HCT116 (cell line): ENCODE measurements at regions not wholly inside any gene's neighbourhood (a gene's known extent, or its start where the extent isn't known, plus 50 kb on each side); places are given as distances from the start of the nearest gene placed in this dataset.

Experiments used
- ATAC-seq: fragments of 200-7000 bp; cut with Tn5 transposase; 2 replicates; pipeline ENCODE4 v1.9.1; 2020; ENCODE audit warnings: mild to moderate bottlenecking, moderate library complexity
- BruUV-seq: library from RNA; stranded (reverse); fragments of 400-500 nt; replicated peaks from 2 replicates; lab custom pipeline; 2021; lab: Mats Ljungman, UMichigan
- CTCF ChIA-PET: fragments of 300-600 bp; sonication (Branson Sonifier 250); formaldehyde crosslinking; loops from one replicate; lab custom pipeline; 2021; ENCODE audit warnings: antibody characterized with exemption; lab: Charles Lee
- POLR2A ChIA-PET: fragments of 300-600, 350-600 bp; sonication (Branson Sonifier 250); formaldehyde crosslinking; loops from one replicate; lab custom pipeline; 2021; ENCODE audit warnings: antibody characterized with exemption; lab: Charles Lee
- RAD21 ChIA-PET, 2 experiments: fragments of 300-600 bp; sonication (Branson Sonifier 250); formaldehyde crosslinking; loops; one replicate each; lab custom pipeline; 2023; ENCODE audit warnings: low total read pairs in 2 of 2; ENCODE audit not compliant: uncharacterized antibody in 2 of 2, unreplicated experiment in 2 of 2, low non-redundant PET in 1 of 2; lab: Charles Lee
- DNase-seq: peaks from one replicate; pipeline ENCODE4 v3.0.0-alpha.2; 2010; ENCODE audit warnings: low read depth, low spot score
- H2AFZ ChIP-seq: fragments of 200-600 bp; shearing (Covaris generic), sonication (generic); 2 replicates; pipeline ENCODE4 v1.6.1; 2017; ENCODE audit warnings: low read depth, mixed run types, mixed read lengths, antibody characterized with exemption, low read length; ENCODE audit not compliant: poor library complexity, severe bottlenecking
- H3K27ac ChIP-seq: 2 replicates; pipeline ENCODE4 v1.5.1; 2012; ENCODE audit warnings: low read depth, low read length
- H3K27me3 ChIP-seq: fragments of 200-600 bp; sonication (generic); 2 replicates; pipeline ENCODE4 v1.6.1; 2016; ENCODE audit warnings: mixed run types, low read length, mixed read lengths; ENCODE audit not compliant: insufficient read depth
- H3K36me3 ChIP-seq, 2 experiments: fragments of 200-500 bp in 1 of 2; fragments of 200-600 bp in 1 of 2; sonication (Bioruptor generic) in 1 of 2; sonication (generic) in 1 of 2; 2 replicates each; pipeline versions ENCODE4 v1.5.1 to v1.6.1; 2014 to 2016; ENCODE audit warnings: low read length in 2 of 2, inconsistent platforms in 1 of 2, mixed read lengths in 1 of 2, mixed run types in 1 of 2; ENCODE audit not compliant: insufficient read depth in 2 of 2, control insufficient read depth in 1 of 2
- H3K4me1 ChIP-seq, 2 experiments: fragments of 200-600 bp in 1 of 2; sonication (generic) in 1 of 2; 2 replicates each; pipeline versions ENCODE4 v1.5.1 to v1.6.1; 2012 to 2017; ENCODE audit warnings: low read length in 2 of 2, inconsistent platforms in 1 of 2, mild to moderate bottlenecking in 1 of 2, mixed read lengths in 1 of 2, mixed run types in 1 of 2, moderate library complexity in 1 of 2; ENCODE audit not compliant: insufficient read depth in 2 of 2, control insufficient read depth in 1 of 2
- H3K4me2 ChIP-seq: fragments of 200-600 bp; sonication (generic); 2 replicates; pipeline ENCODE4 v1.6.1; 2017; ENCODE audit warnings: mixed run types, low read length, mixed read lengths
- H3K4me3 ChIP-seq, 2 experiments: fragments of 200-600 bp in 1 of 2; sonication (generic) in 1 of 2; replicated peaks in 1 of 2; 2 replicates each; pipeline ENCODE4 v1.5.1; 2011 to 2016; ENCODE audit warnings: low read length in 2 of 2, control low read depth in 1 of 2, low read depth in 1 of 2, mild to moderate bottlenecking in 1 of 2, mixed read lengths in 1 of 2, mixed run types in 1 of 2
- H3K79me2 ChIP-seq: fragments of 200-600 bp; sonication (generic); 2 replicates; pipeline ENCODE4 v1.6.1; 2017; ENCODE audit warnings: mild to moderate bottlenecking, mixed run types, low read length, moderate library complexity, mixed read lengths; ENCODE audit not compliant: insufficient read depth
- H3K9ac ChIP-seq: fragments of 200-600 bp; sonication (generic); 2 replicates; pipeline ENCODE4 v1.6.1; 2016; ENCODE audit warnings: low read length, mixed read lengths
- H3K9me2 ChIP-seq: fragments of 200-600 bp; sonication (generic), shearing (Covaris generic); 2 replicates; pipeline ENCODE4 v1.6.1; 2017; ENCODE audit warnings: mixed run types, mild to moderate bottlenecking, moderate library complexity; ENCODE audit not compliant: insufficient read depth
- H3K9me3 ChIP-seq, 2 experiments: fragments of 200-500 bp in 1 of 2; fragments of 200-600 bp in 1 of 2; sonication (Bioruptor generic) in 1 of 2; sonication (generic) in 1 of 2; 2 replicates each; pipeline ENCODE4 v1.6.1; 2014 to 2017; ENCODE audit warnings: low read length in 2 of 2, mixed read lengths in 2 of 2, inconsistent platforms in 1 of 2, low read depth in 1 of 2, mild to moderate bottlenecking in 1 of 2, mixed run types in 1 of 2, moderate library complexity in 1 of 2; ENCODE audit not compliant: control insufficient read depth in 1 of 2, insufficient read depth in 1 of 2
- H4K20me1 ChIP-seq: fragments of 200-600 bp; sonication (generic), shearing (Covaris generic); 2 replicates; pipeline ENCODE4 v1.6.1; 2017; ENCODE audit warnings: mixed run types, mild to moderate bottlenecking, moderate library complexity; ENCODE audit not compliant: insufficient read depth
- CBX3 ChIP-seq: IDR thresholded peaks from 2 replicates; pipeline ENCODE4 v1.6.1; 2012; ENCODE audit warnings: low read depth
- EGR1 ChIP-seq: IDR thresholded peaks from 2 replicates; pipeline ENCODE4 v1.6.1; 2012; ENCODE audit warnings: low read depth
- ELF1 ChIP-seq: IDR thresholded peaks from 2 replicates; pipeline ENCODE4 v1.6.1; 2012; ENCODE audit warnings: low read depth, borderline replicate concordance
- EZH2 ChIP-seq: fragments of 200-600 bp; sonication (generic); IDR thresholded peaks from 2 replicates; pipeline ENCODE4 v1.6.1; 2017; ENCODE audit warnings: antibody characterized with exemption, mixed run types
- EZH2phosphoT487 ChIP-seq: fragments of 200-600 bp; IDR thresholded peaks from 2 replicates; pipeline ENCODE4 v1.6.1; 2018; ENCODE audit warnings: antibody characterized with exemption, borderline replicate concordance
- FOSL1 ChIP-seq: IDR thresholded peaks from 2 replicates; pipeline ENCODE4 v1.6.1; 2012; ENCODE audit warnings: low read depth
- JUND ChIP-seq: IDR thresholded peaks from 2 replicates; pipeline ENCODE4 v1.6.1; 2012
- POLR2A ChIP-seq: IDR thresholded peaks from 2 replicates; pipeline ENCODE4 v1.7.0; 2011; ENCODE audit warnings: borderline replicate concordance; ENCODE audit not compliant: insufficient read depth, insufficient read length; ENCODE audit errors: extremely low read depth
- POLR2AphosphoS5 ChIP-seq: IDR thresholded peaks from 2 replicates; pipeline ENCODE4 v1.6.1; 2011; ENCODE audit warnings: mild to moderate bottlenecking, low read depth, low read length, moderate library complexity
- SIN3A ChIP-seq: IDR thresholded peaks from 2 replicates; pipeline ENCODE4 v1.6.1; 2012; ENCODE audit warnings: low read depth
- SP1 ChIP-seq: IDR thresholded peaks from 2 replicates; pipeline ENCODE4 v1.6.1; 2012; ENCODE audit warnings: low read depth
- SRF ChIP-seq: IDR thresholded peaks from 2 replicates; pipeline ENCODE4 v1.6.1; 2012; ENCODE audit warnings: low read depth
- TCF7L2 ChIP-seq: IDR thresholded peaks from 2 replicates; pipeline ENCODE4 v1.7.0; 2011; ENCODE audit warnings: borderline replicate concordance, inconsistent platforms; ENCODE audit not compliant: insufficient read depth, insufficient read length; ENCODE audit errors: extremely low read depth
- YY1 ChIP-seq: IDR thresholded peaks from 2 replicates; pipeline ENCODE4 v1.6.1; 2011; ENCODE audit warnings: low read length, low read depth, moderate library complexity, mild to moderate bottlenecking; ENCODE audit not compliant: insufficient replicate concordance; ENCODE audit errors: extremely low read depth
- ZNF274 ChIP-seq: fragments of 200-500 bp; sonication (Bioruptor generic); IDR thresholded peaks from 2 replicates; pipeline ENCODE4 v1.6.1; 2014; ENCODE audit warnings: mild to moderate bottlenecking, low read depth, low read length, inconsistent platforms
- intact Hi-C: fragments of 100-400 bp; cut with micrococcal nuclease; formaldehyde crosslinking; loops from 2 replicates; pipeline ENCODE4 v1.10.0; 2022
- TF ChIP-seq, protein P1 (sequence below), 3 experiments: fragments of 200-600 bp in 1 of 3; sonication (generic) in 1 of 3; IDR thresholded peaks in 2 of 3; conservative IDR thresholded peaks in 1 of 3; 2 replicates each; pipeline ENCODE4 v1.5.1; 2012 to 2017; ENCODE audit warnings: low read depth in 2 of 3, low read length in 2 of 3, antibody characterized with exemption in 1 of 3, borderline replicate concordance in 1 of 3, control low read depth in 1 of 3, mild to moderate bottlenecking in 1 of 3, mixed read lengths in 1 of 3, mixed run types in 1 of 3, moderate library complexity in 1 of 3; ENCODE audit not compliant: insufficient read depth in 1 of 3
- TF ChIP-seq, protein P2 (sequence below): IDR thresholded peaks from 2 replicates; pipeline ENCODE4 v1.6.1; 2012
- TF ChIP-seq, protein P3 (sequence below): IDR thresholded peaks from 2 replicates; pipeline ENCODE4 v1.6.1; 2012; ENCODE audit warnings: low read depth

DNA sequence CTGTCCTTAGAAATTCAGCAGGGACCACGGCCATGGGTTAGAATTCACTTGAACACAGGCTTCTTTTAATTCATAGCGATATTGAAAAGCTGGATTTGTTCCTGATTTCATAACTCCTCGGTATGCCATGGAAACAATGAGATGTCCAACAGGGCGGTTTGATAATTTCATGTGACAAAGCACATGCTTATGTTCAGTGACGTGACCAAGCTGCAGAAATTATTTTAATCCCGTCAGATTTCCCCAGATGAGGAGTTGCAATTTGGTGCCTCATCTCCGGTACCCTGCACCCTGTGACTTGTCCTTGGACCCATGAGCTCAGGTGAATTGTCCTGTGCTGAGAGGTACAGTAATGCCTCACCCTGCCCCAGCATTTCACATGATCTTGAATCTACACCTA lies 81.7 kb downstream of the C11orf91 start:
- no peaks in the 10 kb centered on the region for H3K9me2 ChIP-seq
- BruUV-seq: no TSS peak
- H4K20me1 ChIP-seq: no peaks in the 10 kb centered on the region
- DNase-seq (no peak), ATAC-seq (no peak)
- no peak overlapping the region for H3K4me2 ChIP-seq
- TF ChIP-seq SIN3A: no peak
- no peak for TF ChIP-seq ELF1
- TF ChIP-seq EZH2phosphoT487: no peak
- no peak for TF ChIP-seq POLR2A
- no peak for TF ChIP-seq JUND
- TF ChIP-seq EGR1: no peak
- no peak for TF ChIP-seq YY1
- no peak for TF ChIP-seq SP1
- TF ChIP-seq CBX3: no peak
- TF ChIP-seq, protein P1, sequence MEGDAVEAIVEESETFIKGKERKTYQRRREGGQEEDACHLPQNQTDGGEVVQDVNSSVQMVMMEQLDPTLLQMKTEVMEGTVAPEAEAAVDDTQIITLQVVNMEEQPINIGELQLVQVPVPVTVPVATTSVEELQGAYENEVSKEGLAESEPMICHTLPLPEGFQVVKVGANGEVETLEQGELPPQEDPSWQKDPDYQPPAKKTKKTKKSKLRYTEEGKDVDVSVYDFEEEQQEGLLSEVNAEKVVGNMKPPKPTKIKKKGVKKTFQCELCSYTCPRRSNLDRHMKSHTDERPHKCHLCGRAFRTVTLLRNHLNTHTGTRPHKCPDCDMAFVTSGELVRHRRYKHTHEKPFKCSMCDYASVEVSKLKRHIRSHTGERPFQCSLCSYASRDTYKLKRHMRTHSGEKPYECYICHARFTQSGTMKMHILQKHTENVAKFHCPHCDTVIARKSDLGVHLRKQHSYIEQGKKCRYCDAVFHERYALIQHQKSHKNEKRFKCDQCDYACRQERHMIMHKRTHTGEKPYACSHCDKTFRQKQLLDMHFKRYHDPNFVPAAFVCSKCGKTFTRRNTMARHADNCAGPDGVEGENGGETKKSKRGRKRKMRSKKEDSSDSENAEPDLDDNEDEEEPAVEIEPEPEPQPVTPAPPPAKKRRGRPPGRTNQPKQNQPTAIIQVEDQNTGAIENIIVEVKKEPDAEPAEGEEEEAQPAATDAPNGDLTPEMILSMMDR (IDR thresholded peaks at IDR 0.05 in 2 of 3, conservative IDR thresholded peaks at IDR 0.05 in 1 of 3; ENCODE audit: borderline replicate concordance in 1 of 3, insufficient read depth in 1 of 3, low read depth in 2 of 3, low read length in 2 of 3): no peak
- TF ChIP-seq SRF: no peak
- no peak for TF ChIP-seq EZH2
- no peak for TF ChIP-seq ZNF274
- TF ChIP-seq, protein P2, sequence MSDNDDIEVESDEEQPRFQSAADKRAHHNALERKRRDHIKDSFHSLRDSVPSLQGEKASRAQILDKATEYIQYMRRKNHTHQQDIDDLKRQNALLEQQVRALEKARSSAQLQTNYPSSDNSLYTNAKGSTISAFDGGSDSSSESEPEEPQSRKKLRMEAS: no peak
- no peak for TF ChIP-seq FOSL1
- TF ChIP-seq, protein P3, sequence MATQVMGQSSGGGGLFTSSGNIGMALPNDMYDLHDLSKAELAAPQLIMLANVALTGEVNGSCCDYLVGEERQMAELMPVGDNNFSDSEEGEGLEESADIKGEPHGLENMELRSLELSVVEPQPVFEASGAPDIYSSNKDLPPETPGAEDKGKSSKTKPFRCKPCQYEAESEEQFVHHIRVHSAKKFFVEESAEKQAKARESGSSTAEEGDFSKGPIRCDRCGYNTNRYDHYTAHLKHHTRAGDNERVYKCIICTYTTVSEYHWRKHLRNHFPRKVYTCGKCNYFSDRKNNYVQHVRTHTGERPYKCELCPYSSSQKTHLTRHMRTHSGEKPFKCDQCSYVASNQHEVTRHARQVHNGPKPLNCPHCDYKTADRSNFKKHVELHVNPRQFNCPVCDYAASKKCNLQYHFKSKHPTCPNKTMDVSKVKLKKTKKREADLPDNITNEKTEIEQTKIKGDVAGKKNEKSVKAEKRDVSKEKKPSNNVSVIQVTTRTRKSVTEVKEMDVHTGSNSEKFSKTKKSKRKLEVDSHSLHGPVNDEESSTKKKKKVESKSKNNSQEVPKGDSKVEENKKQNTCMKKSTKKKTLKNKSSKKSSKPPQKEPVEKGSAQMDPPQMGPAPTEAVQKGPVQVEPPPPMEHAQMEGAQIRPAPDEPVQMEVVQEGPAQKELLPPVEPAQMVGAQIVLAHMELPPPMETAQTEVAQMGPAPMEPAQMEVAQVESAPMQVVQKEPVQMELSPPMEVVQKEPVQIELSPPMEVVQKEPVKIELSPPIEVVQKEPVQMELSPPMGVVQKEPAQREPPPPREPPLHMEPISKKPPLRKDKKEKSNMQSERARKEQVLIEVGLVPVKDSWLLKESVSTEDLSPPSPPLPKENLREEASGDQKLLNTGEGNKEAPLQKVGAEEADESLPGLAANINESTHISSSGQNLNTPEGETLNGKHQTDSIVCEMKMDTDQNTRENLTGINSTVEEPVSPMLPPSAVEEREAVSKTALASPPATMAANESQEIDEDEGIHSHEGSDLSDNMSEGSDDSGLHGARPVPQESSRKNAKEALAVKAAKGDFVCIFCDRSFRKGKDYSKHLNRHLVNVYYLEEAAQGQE: no peak
- TF ChIP-seq TCF7L2: no peak
- no peak for TF ChIP-seq POLR2AphosphoS5
- no peak overlapping the region for H2AFZ ChIP-seq
- intact Hi-C loops: no loop called here
- no peaks in the 10 kb centered on the region for H3K36me3 ChIP-seq
- no peaks in the 10 kb centered on the region for H3K9me3 ChIP-seq
- H3K27ac ChIP-seq: no peak overlapping the region
- ChIA-PET CTCF (no interaction called here), POLR2A (no interaction called here), RAD21 (no interaction called here)
- H3K79me2 ChIP-seq: no peaks in the 10 kb centered on the region
- no peak overlapping the region for H3K4me3 ChIP-seq
- no peaks in the 10 kb centered on the region for H3K4me1 ChIP-seq
- H3K9ac ChIP-seq: no peak overlapping the region
- H3K27me3 ChIP-seq: no peaks in the 10 kb centered on the region
